HG02759 (cell line): ENCODE measurements at regions not wholly inside any gene's neighbourhood (a gene's known extent, or its start where the extent isn't known, plus 50 kb on each side); places are given as distances from the start of the nearest gene placed in this dataset.

Source experiments
- ATAC-seq: cut with Tn5 transposase; IDR thresholded peaks from one replicate; pipeline ENCODE4 v1.9.1; 2021; ENCODE audit warnings: mild to moderate bottlenecking, moderate library complexity; ENCODE audit not compliant: unreplicated experiment

- no peak for ATAC-seq
Measured at GRCh38 chr1:56418151-56418631, 161.2 kb downstream of the PLPP3 start.

GRCh38 chr1:56417646-56418045 lies 161.7 kb downstream of the PLPP3 start:
- no peak for ATAC-seq

DNA sequence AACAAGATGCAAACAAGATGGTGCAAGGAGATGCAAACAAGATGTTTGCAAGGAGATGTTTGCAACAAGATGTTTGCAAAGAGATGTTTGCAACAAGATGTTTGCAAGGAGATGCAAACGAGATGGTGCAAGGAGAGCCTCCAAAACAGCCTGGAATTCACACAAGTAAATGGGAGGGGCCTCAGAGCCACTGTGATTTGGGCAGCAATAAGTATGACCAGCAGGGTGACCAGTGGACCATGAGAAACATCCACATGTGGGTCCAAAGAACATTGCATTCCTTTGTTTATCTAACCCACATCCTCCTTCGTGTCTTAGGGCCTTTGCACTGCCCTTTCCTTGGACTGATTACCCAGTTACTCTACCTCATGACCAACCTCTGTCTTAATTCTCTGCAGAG lies 162.9 kb downstream of the PLPP3 start:
- no peak for ATAC-seq

GRCh38 chr1:56415720-56416119 lies 163.6 kb downstream of the PLPP3 start:
- ATAC-seq: no peak

- no peak for ATAC-seq
Measured at GRCh38 chr1:56415258-56415657, 164.1 kb downstream of the PLPP3 start.

DNA sequence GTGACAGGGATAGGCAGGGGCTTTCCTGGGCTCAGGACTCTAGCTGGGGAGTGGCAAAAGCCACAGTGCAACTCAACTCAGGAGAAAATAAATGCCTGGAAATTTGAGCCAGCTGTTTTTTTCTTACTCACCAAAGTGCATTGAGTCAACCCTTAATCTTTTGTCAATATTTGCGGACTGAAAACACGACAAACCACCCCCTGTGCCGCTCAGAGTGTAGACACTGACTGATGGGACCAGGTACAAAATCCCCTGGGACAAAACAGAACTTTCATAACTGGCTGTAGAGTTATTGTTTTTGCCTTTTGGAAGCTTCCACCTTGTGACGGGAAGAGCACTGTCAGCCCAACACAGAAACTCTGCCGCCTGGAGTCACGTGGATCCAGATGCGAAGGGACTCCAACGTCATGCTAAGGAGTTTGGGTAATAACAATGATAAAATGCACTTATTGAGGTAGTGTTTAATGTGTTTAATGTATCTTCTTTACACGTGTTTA lies 164.6 kb downstream of the PLPP3 start:
- no peak for ATAC-seq

GRCh38 chr1:56413671-56414199 lies 165.6 kb downstream of the PLPP3 start:
- no peak for ATAC-seq

DNA sequence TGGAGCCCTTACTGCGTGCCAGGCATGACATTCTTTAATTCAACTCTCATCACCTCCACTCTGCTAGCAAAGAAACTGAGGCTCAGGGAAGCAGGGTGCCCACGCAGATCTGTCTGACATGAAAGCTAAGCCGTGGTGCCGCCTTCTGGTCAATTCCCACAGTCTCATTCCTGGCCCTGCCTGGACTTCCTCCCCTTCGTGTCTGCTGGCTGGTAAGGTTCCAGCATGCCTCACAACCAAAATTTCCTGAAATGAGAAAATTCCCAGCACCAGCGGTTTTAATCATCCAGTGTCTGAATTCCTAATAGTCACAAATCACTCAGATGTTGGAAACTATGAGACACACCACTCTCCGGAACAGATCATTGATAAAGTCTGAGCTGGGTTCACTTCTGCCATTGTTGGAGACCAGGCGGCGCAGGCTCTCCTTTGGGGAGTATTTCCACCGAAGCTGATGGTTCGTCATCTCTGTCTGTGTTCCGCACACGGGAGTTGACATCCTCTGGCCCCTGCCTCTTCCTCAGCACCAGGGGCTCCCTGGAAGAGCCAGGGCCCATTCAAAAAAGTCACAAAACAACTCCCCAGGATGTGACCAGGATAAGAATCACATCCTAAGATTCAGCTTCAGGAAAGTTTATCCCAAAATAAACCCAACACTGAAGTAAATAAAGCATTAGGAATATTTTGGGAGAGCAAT lies 167.7 kb downstream of the PLPP3 start:
- no peak for ATAC-seq

- no peak for ATAC-seq
Measured at GRCh38 chr1:56411021-56411420, 168.3 kb downstream of the PLPP3 start.

DNA sequence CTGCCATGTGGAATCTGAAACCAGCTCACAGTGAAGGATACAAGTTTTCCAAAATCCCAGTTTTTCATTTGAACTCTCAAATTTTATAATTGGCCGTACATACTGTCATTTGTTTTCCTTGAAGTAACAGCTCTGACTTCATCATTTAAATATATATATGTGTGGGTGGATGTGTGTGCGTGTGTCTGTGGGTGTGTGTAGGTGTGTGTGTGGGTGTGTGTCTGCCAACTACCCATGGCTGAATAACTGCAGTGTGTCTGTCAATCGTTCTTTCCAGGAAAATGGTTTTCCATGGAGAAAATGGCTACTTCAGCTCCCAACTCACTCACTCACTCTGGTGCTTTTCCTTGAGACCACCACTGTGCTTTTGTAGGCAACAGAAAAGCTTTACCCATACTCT lies 169.0 kb downstream of the PLPP3 start:
- ATAC-seq: no peak

GRCh38 chr1:56409112-56409691 lies 170.2 kb downstream of the PLPP3 start:
- no peak for ATAC-seq

DNA sequence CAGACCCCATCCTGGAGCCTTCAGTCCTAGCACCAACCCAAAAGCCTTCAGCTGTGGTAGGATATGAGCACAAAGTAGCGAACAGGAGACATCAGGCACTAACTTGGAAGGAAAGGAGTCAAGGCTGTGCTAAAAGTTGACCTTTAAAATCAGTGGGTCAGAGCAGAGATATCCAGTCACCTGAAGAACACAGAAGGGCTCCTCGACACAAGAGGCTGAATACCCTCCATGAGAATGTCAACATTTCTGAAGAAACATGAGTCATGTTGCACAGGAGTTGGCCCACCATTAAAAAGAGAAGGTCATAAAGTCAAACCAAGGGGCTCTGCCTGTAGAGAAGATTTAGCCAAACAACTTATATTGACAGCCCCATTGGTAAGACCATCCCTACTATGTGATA lies 172.5 kb downstream of the PLPP3 start:
- ATAC-seq: no peak

GRCh38 chr1:56404561-56405030 lies 174.8 kb downstream of the PLPP3 start:
- no peak for ATAC-seq

DNA sequence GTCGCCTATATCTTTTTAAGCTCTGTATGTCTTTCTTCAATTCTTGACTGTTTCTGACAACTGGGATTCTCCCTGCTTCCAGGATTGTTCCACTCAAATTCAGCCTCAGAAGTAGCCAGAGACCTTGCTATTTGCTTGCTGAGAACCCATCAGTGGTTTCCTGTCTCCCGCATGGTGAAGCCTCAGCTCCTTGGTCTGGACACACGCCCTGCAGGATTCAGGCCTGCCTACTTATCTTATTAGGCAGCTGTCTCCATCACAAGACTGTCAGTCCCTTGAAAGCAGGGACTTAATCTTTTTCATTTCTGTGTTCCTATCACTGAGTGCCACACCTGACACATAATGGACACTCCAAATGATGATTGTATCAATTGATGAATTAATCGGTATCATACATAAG lies 175.3 kb downstream of the PLPP3 start:
- ATAC-seq: no peak

DNA sequence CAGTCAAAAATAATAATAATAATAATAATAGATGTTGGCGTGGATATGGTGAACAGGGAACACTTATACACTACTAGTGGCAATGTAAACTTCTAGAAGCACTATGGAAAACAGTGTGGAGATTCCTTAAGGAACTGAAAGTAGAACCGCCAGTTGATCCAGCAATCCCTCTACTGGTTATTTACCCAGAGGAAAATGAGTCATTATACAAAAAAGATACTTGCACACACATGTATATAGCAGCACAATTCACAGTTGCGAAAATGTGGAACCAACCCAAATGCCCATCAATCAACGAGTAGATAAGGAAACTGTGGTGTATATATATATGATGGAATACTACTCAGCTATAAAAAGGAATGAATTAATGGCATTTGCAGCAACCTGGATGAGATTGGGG lies 176.0 kb downstream of the PLPP3 start:
- no peak for ATAC-seq

GRCh38 chr1:56401191-56401590 lies 178.2 kb downstream of the PLPP3 start:
- ATAC-seq: no peak

GRCh38 chr1:56400526-56400925 lies 178.8 kb downstream of the PLPP3 start:
- ATAC-seq: no peak

DNA sequence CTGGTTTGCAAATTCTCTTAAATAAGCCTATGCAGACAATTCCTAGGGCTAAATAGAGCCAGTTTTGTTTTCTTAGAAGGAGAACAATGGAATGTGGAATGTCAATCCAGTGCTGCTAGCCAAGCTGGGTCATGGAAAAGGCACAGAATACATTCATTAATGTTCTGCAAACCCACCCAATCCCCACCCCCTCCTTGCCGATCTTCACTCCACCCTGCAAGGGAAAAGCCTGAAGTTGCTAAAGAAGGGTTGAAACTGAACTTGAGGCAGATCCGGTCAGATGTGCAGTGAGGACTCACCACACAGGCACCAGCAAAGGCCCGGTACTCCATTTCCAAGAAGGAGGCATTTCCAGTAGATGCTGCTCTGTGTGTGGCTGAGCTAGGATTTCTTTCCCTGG lies 179.6 kb downstream of the PLPP3 start:
- ATAC-seq: no peak

DNA sequence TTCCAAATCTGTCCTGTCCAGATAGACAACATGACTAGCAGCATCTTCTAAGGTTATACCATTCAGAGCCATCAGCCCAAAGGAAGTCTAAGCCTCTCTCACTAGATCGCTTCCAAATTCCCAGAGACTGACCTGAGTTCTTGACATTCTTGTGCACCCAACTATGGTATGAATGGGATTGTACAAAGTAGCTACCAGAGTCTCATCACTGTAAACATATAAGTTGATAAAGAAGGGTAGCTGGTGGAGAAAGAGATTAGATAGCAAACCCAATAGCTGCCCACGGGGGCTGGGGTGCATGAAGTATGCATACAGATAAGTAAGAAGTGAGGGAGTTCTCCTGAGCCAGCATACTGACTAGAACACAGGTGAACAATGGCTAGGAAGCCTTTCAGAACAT lies 180.0 kb downstream of the PLPP3 start:
- no peak for ATAC-seq

DNA sequence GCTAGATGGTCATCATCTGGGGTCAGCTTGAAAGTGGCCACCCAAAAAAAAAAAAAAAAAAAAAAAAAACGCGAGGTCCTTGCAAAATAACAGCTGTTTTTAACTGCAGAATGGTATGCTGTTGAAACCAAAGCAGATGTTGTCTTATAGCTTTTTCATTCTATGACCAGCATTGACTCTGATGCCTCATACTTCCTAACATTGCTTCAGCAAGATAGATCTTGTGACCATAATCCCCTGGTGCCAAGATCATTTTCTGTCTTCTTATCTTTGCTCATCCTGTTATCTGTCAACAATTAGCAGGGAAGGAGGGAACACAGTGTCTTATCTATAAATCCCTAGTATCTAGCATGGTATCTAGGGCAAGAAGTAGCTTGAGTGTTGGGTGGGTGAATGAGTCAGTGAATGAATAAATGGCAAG lies 181.5 kb downstream of the PLPP3 start:
- no peak for ATAC-seq

GRCh38 chr1:56397409-56397808 lies 182.0 kb downstream of the PLPP3 start:
- no peak for ATAC-seq

GRCh38 chr1:56396581-56396980 lies 182.8 kb downstream of the PLPP3 start:
- ATAC-seq: no peak
